ENCODE measurements at regions not wholly inside any gene's neighbourhood (a gene's known extent, or its start where the extent isn't known, plus 50 kb on each side); places are given as distances from the start of the nearest gene placed in this dataset.
"Not testable (repeated sequence)": the region's sequence is repeated elsewhere in the genome, so short reads cannot be mapped to it uniquely, and the experiment has no call there.

GRCh38 chr10:7026818-7027217 lies 384.0 kb downstream of the SFMBT2 start:
- no peak for DNase-seq

GRCh38 chr10:7025296-7025695 lies 385.5 kb downstream of the SFMBT2 start:
- no peak for DNase-seq

GRCh38 chr10:7015457-7015856 lies 395.4 kb downstream of the SFMBT2 start:
- no peak for DNase-seq

- no peak for DNase-seq
Observed at GRCh38 chr10:7014721-7015120, 396.1 kb downstream of the SFMBT2 start.

GRCh38 chr10:7011994-7012393 lies 398.8 kb downstream of the SFMBT2 start:
- DNase-seq = no peak

- DNase-seq = no peak
Observed at GRCh38 chr10:7008645-7009044, 402.2 kb downstream of the SFMBT2 start.

- no peak for DNase-seq
Observed at GRCh38 chr10:7007600-7008190, 403.1 kb downstream of the SFMBT2 start.

GRCh38 chr10:7006566-7006965 lies 404.3 kb downstream of the SFMBT2 start:
- no peak for DNase-seq

- no peak for DNase-seq
Observed at GRCh38 chr10:7003831-7004395, 406.9 kb downstream of the SFMBT2 start.

- DNase-seq = no peak
Observed at GRCh38 chr10:7000061-7000460, 410.8 kb downstream of the SFMBT2 start.

- no peak for DNase-seq
Observed at GRCh38 chr10:6999232-6999925, 411.5 kb downstream of the SFMBT2 start.

GRCh38 chr10:6997509-6997908 lies 413.3 kb downstream of the SFMBT2 start:
- DNase-seq = no peak

GRCh38 chr10:6996431-6996830 lies 414.4 kb downstream of the SFMBT2 start:
- DNase-seq = no peak

- no peak for DNase-seq
Observed at GRCh38 chr10:6995831-6996230, 415.0 kb downstream of the SFMBT2 start.

GRCh38 chr10:6995341-6995740 lies 415.3 kb upstream of the PRKCQ start:
- DNase-seq = no peak

GRCh38 chr10:6990891-6991290 lies 410.8 kb upstream of the PRKCQ start:
- no peak for DNase-seq

- DNase-seq = no peak
Observed at GRCh38 chr10:6988654-6989053, 408.6 kb upstream of the PRKCQ start.

- DNase-seq = no peak
Observed at GRCh38 chr10:6987536-6987945, 407.5 kb upstream of the PRKCQ start.

- no peak for DNase-seq
Observed at GRCh38 chr10:6986927-6987326, 406.9 kb upstream of the PRKCQ start.

- DNase-seq = no peak
Observed at GRCh38 chr10:6985644-6986043, 405.6 kb upstream of the PRKCQ start.

- DNase-seq = no peak
Observed at GRCh38 chr10:6984971-6985370, 404.9 kb upstream of the PRKCQ start.

- DNase-seq = not testable (repeated sequence)
Observed at GRCh38 chr10:6984016-6984415, 403.9 kb upstream of the PRKCQ start.

GRCh38 chr10:6980353-6980752 lies 400.3 kb upstream of the PRKCQ start:
- no peak for DNase-seq

GRCh38 chr10:6979371-6979770 lies 399.3 kb upstream of the PRKCQ start:
- no peak for DNase-seq

GRCh38 chr10:6978187-6978627 lies 398.1 kb upstream of the PRKCQ start:
- no peak for DNase-seq

Data from 8988T (cell line).